Renal pelvis (tissue), 1 donor: ENCODE measurements at regions not wholly inside any gene's neighbourhood (a gene's known extent, or its start where the extent isn't known, plus 50 kb on each side); places are given as distances from the start of the nearest gene placed in this dataset.

Experiments used
- DNase-seq: peaks from one replicate; pipeline ENCODE4 v3.0.0-alpha.2; 2013

DNA sequence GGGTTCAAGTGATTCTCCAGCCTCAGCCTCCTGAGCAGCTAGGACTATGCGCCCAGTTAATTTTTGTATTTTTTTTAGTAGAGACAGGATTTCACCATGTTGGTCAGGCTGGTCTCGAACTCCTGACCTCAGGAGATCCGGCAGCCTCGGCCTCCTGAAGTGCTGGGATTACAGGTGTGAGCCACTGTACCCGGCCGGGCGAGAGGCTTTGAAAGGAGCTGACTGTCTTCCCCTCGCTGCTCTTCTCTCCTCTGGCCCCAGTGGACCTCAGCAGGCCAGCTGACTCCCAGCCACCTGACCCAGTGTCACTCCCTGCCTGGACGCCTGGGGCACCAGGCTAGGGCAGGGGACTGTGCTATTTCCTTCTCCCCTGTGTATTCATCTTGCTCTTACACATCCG is 89.5 kb upstream of the ANKRD55 start:
- DNase-seq = no peak

DNA sequence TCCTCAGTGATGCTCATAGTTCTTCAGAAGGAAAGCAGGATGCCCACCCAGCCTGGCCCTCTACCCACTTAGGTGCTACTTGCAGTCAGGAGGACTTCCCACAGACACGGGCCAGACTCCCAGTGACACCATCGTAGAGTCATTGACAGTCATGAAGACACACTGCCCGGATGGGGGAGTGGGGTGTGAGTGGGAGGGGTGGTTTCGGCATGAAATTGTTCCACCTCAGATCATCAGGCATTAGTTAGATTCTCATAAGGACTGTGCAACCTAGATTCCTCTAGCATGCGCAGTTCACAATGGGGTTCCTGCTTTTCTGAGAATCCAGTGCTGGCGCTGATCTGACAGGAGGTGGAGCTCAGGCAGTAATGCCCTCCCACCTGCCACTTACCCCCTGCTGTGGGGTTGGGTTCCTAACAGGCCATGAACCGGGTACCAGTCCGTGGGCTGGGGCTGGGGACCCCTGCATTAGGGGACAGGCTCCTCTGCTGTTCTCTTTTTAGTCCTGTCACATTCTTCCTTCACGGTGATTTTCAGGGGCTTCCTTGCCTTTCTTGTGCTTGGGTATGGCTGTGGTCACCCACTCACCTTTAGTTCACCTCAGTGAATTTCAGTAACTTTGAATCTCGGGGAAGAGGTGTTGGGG is 88.2 kb upstream of the ANKRD55 start:
- DNase-seq = no peak

- no peak for DNase-seq
Observed at GRCh38 chr5:56320686-56321085, 87.6 kb upstream of the ANKRD55 start.

DNA sequence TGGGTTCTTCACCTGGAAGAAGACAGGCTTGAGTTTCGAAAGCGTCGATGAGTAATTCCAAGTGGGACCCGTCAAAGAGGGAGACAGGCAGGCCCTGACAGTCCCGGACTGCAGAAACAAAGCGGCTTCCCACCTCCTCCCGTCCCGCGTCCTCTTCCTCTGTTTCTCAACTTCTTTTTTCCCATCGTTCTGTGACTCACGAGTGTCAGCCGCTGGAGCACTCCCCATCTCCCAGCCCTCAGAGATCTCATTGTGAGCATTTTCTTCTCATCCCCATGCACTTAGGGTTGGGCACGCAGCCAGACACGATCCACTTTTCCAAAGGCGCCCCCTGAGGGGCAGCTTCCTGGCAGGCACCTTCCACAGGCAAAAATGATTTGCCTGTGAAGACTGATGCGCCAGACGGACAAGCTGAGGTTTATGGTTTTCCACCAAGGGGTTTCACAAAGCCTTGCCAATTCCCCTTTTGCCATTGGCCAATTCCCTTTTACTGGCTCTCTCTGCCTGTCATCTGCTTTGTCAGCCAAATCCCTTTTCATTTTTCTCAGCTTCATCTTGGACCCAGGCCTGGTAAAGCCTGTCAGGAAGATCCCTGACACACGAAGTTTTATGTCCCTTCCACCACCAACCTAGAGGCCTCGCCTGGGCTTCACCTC is 86.5 kb upstream of the ANKRD55 start:
- DNase-seq = no peak

DNA sequence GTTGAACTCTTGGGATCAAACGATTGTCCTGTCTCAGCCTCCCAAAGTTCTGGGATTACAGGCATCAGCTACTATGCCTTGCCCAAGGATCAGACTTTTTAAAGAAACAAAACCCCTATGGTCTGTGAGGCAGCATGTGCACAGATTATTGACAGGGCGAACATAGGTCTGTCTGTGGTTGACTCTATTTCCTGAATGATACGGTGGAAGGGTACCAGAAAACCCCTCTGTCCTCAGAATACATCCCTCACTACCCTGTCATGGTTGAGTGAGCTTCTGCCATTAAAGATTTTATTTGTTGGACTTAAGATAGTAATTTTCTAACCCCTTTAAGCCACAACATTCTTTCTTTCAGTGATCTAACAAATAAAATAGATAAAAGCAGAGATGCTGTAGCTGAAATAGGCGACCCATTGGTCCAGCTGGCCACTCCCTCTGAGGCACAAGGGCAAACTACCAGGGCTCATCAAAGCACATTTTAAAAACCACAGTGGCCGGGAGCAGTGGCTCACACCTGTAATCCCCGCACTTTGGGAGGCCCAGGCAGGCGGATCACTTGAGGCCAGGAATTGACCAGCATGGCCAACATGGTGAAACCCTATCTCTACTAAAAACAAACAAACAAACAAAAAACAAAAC is 84.9 kb upstream of the ANKRD55 start:
- no peak for DNase-seq

DNA sequence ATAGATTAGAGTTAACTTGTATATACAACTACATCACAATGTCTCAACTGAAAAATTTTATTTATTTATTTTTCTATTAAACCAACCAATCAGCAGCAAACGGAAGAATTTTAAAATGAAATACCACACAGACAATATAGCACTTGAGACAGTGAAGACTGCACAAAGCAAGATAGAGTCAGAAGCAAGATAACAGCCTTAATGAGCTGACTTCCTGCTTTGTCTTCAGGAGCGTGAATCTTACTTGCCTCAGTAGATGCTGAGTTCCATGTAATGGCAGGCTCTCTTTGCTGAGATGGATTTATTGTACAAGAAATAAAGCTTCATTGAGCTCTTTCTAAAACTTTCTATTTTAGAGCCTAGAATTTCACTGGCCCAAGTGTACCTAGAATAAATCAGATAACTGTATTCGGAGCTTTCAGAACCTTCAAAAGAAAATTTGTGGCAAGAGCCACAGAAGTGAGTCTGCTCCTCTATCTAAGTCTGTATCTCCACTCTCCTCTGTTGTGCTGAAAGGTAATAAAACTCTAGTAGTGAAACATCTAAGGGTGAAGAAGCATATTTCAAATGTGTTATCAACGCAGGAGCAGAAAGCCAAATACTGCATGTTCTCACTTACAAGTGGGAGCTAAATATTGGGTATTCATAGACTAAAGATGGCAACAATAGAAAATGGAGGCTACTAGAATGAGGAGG is 83.3 kb upstream of the ANKRD55 start:
- no peak for DNase-seq

GRCh38 chr5:56314529-56314928 is 81.4 kb upstream of the ANKRD55 start:
- no peak for DNase-seq

DNA sequence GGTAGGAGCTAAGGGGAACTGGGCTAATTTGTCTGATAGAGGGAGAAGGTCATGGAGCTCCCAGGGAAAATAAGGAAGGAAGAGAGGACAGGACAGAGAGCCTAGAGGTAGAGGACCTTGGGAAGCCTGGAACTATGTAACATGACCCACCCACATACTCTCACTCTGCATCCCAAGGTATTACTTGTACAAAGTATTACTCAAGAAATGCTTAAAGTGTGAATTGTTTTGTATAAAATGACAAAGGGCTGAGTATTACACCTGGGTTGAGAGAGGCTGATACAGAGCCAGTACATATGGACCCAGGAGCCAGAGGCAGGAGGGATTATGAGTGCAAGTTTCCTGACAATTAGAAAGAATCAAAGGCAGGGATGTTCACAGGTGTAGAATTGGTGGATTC is 80.5 kb upstream of the ANKRD55 start:
- no peak for DNase-seq

- DNase-seq = no peak
Observed at GRCh38 chr5:56313004-56313531, 79.9 kb upstream of the ANKRD55 start.

DNA sequence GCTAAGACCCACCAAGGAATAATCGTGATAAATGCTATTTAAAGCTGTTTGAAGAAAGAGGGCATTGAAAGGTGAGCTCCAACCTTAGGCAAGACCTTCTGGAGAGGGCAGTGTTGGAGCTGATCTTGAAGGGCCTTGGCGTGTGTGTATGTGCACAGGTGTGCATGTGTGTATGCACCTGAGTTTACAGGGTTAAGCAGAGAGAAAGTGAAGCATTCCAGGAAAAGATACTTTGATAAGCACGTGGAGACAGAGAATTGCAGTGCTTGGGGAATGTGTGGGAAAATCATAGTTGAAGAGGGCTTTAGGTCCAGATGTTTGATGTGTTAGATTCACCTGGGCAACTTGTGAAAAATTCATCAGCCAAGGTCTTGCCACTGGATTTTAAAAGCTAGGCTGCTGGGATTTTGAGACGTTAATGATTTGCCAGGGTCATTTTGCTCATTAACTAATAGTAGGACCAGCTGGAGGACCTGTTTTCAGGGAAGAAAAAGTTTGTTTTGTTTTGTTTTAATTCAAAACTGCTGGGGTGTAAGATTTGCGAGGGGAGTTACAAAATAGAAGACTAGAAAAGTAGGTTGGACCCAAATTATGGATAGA is 78.3 kb upstream of the ANKRD55 start:
- peak; percentile 54 for DNase-seq

DNA sequence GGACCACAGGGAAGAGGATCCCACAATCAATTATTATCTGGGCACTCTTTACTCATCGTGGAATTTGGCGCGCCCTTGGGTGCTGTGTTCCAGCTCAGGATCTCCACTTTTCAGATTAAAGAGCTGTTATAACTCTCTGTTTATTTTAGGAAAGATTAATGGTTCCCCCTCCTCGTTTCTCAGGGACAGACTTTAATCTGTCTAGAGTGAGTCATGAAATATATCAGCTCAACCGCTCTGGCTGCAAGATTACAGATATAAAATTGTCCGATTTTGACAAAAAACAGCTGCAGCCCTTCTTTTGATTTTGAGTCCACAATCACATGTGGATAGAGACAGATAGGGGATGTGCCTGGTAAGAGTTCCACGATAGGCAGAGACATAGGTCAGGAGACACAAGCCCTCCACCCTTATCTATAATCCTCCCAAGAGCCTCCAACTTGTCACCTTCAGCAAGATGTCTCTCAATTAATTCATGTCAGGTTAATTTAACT is 77.6 kb upstream of the ANKRD55 start:
- no peak for DNase-seq

DNA sequence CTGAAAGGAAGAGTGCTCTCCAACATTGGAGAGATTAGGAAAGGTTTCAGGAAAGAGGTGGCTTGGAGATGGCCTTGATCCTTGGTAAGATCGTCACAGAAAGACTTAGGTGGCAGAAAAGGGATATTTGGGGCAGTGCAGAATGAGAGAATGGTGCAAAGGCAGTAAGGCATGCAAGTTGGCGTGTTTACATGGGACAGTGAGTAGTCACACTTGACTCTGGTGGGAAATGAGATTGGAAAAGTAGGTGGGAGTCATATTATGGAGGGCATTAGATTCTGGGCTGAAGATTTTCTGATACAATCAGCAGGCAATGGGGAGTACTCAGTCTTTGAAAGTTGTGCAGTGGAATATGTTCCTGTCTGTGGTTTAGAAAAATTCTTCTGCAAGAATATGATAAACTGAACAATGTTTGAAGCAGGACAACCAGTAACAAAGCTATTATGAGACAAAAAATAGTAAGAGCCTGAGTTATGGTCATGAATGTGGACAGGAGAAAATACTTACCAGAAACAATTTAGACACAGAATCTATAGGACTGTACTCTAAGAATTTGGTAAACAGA is 76.2 kb upstream of the ANKRD55 start:
- DNase-seq = no peak

DNA sequence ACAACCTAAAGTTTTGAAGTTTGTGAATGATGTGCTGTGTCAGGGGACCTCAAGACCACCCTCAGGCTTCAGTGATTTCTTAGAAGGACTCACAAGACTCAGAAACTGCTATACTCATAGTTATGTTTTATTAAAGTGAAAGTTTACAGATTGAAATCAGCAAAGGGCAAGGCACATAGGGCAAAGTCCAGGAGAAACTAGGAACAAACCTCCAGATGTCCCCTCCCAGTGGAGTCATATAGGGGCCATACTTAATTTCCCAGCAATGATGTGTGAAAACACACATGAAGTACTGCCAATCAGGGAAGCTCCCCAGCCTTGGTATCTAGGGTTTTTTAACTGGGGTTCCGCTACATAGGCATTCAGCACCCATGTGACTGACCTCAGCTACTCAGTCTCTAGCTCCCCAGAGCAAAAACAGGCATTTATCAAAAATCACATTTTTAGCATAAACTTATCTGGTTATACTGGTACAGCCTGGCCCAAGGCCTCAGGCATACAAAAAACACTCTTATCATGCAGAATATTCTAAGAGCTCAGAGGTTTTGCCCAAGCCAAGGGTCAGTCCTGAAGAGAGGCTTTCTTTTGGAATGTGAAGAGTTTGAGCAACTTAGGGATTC is 74.7 kb upstream of the ANKRD55 start:
- no peak for DNase-seq

DNA sequence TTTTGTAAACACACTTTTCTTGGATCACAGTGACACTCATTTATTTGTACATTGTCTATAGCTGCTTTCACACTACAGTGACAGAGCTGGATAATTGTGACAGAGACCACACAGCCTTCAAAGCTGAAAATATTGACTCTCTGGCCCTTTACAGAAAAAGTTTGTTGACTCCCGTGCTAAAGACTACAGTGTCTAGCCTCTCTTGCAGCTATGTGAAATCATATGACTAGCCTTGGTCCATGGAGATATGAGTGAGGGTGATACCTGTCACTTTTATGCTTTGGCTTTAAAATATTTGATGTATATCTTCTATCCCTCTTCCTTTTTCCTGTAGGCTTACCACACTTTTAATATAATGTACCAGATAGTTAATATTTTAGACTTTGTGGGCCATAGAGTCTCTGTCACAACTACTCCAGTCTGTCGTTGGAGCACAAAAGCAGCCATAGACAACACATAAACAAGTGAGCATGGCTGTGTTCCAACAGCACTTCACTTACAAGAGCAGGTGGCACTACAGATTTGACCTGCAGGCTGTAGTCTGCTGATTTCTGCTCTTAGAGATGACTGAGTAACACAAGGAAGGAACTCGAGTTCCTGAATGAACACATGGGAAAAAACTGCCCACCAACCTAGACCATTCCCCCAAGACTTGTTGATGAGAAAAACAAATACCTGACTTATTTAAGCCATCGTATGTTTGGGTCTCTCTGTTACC is 73.5 kb upstream of the ANKRD55 start:
- DNase-seq = no peak

- DNase-seq = no peak
Observed at GRCh38 chr5:56305001-56305950, 72.1 kb upstream of the ANKRD55 start.

- DNase-seq = no peak
Observed at GRCh38 chr5:56303511-56303910, 70.4 kb upstream of the ANKRD55 start.

- DNase-seq = no peak
Observed at GRCh38 chr5:56302027-56302426, 68.9 kb upstream of the ANKRD55 start.

DNA sequence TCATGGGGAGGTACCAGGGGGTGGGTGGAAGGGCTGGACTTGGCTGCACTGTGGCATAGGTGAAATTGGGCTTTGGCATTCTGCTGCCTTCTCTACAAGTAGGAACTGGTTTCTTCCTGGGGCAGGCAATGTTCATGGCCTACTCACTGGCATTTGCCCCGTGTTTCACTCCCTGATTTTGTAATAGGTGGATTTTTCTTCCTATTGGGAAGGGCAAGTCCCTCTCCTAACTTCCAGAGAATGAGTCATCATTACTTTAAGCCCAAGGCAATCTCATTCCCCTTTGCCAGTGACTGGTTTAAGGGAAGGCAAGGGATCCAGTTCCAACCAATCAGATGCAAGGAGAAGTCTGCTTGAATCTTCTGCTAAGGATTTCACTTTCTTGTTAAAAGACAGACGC is 67.9 kb upstream of the ANKRD55 start:
- no peak for DNase-seq

- no peak for DNase-seq
Observed at GRCh38 chr5:56299212-56299611, 66.1 kb upstream of the ANKRD55 start.
